SK-N-MC (cell line): ENCODE measurements at regions not wholly inside any gene's neighbourhood (a gene's known extent, or its start where the extent isn't known, plus 50 kb on each side); places are given as distances from the start of the nearest gene placed in this dataset.

Source experiments
- FOXP2 ChIP-seq: optimal IDR thresholded peaks from 2 replicates; pipeline ENCODE3; 2011; ENCODE audit warnings: mild to moderate bottlenecking, moderate library complexity; ENCODE audit not compliant: insufficient read depth; ENCODE audit errors: extremely low read length, control extremely low read depth
- POLR2AphosphoS5 ChIP-seq: IDR thresholded peaks from 2 replicates; pipeline ENCODE4 v1.6.1; 2012; ENCODE audit warnings: mild to moderate bottlenecking, low read depth, low read length, borderline replicate concordance

GRCh38 chr5:113937301-113937700 lies 423.8 kb downstream of the YTHDC2 start:
- TF ChIP-seq FOXP2, result no peak
- TF ChIP-seq POLR2AphosphoS5, result no peak
